Heart left ventricle (tissue), 13 donors: ENCODE measurements at regions not wholly inside any gene's neighbourhood (a gene's known extent, or its start where the extent isn't known, plus 50 kb on each side); places are given as distances from the start of the nearest gene placed in this dataset.

ENCODE experiments used
- POLR2A ChIP-seq, 2 donors: fragments of 450-650 bp; IDR thresholded peaks; one replicate each; pipeline ENCODE4 v1.6.1; 2017; ENCODE audit warnings: antibody characterized with exemption in 2 of 2, mild to moderate bottlenecking in 2 of 2, moderate library complexity in 2 of 2
- TF ChIP-seq, protein P1 (sequence below), 12 donors: fragments of 200-600 bp; sonication (generic) in 4 of 12; IDR thresholded peaks; one replicate each; pipeline versions ENCODE4 v1.5.0 to v1.8.0; 2018 to 2022; ENCODE audit warnings: antibody characterized with exemption in 12 of 12, mild to moderate bottlenecking in 5 of 12
- donor health status: ischemic (EF 13 %, LVEDD 7.1; RV severe dilation, severe dysfunction).
- donor health status: DM: no; HTN: yes; CAD: no.
- donor health status: DM: no; HTN: no; CAD: no.
- donor health status: ischemic (EF 25% LVEDD 6.9; RV normal size, moderate dysfunction).
- donor health status: ischemic (EF 25% LVEDD 5.7; RV mildly dilated, moderate dysfunction).
- donor health status: ischemic (EF 35%, LVEDD 5.7; RV mildly dilated, moderate dysfunction).
- donor health status: nonischemic (EF 11% LVEDD 7.7; RV severe dilation, severe dysfunction).
- donor health status: DM: yes; HTN: yes; CAD: no.
- donor health status: PGD.
- donor health status: ischemic (EF 29% LVEDD 5.4; RV normal size, mild dysfunction).
- donor health status: nonischemic (EF 23%, LVEDD 6.1; RV moderate dilation, normal function).

DNA sequence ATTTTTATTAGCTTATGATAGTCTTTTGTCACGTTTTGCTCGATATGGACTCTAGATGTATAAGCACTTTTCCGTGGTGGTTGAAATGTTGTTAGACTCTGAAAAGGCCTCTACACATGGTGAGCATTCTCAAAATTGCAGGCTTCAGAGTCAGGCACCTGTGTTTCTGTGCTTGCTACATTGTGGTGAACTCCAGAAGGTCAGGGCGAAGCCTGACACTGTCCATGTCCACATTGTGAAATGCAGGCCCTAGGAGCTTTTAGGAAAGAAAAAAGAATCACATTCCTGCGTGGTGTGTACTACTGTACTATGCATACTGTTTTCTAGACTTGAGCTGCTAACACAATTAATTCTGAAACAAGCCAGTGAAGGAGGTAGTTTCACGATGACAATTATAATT lies 86.3 kb downstream of the HS3ST1 start:
- TF ChIP-seq, protein P1, sequence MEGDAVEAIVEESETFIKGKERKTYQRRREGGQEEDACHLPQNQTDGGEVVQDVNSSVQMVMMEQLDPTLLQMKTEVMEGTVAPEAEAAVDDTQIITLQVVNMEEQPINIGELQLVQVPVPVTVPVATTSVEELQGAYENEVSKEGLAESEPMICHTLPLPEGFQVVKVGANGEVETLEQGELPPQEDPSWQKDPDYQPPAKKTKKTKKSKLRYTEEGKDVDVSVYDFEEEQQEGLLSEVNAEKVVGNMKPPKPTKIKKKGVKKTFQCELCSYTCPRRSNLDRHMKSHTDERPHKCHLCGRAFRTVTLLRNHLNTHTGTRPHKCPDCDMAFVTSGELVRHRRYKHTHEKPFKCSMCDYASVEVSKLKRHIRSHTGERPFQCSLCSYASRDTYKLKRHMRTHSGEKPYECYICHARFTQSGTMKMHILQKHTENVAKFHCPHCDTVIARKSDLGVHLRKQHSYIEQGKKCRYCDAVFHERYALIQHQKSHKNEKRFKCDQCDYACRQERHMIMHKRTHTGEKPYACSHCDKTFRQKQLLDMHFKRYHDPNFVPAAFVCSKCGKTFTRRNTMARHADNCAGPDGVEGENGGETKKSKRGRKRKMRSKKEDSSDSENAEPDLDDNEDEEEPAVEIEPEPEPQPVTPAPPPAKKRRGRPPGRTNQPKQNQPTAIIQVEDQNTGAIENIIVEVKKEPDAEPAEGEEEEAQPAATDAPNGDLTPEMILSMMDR (IDR thresholded peaks at IDR 0.05) = no peak
- TF ChIP-seq POLR2A (IDR thresholded peaks at IDR 0.05) = no peak
